Colonic mucosa (tissue), 4 donors: ENCODE measurements at regions not wholly inside any gene's neighbourhood (a gene's known extent, or its start where the extent isn't known, plus 50 kb on each side); places are given as distances from the start of the nearest gene placed in this dataset.

ENCODE experiments used
- DNase-seq: peaks from one replicate; pipeline ENCODE4 v3.0.0-alpha.2; 2020
- H3K27ac ChIP-seq: fragments of 200-600 bp; one replicate; pipeline ENCODE4 v1.8.0; 2021
- H3K27me3 ChIP-seq: fragments of 200-600 bp; one replicate; pipeline ENCODE4 v1.8.0; 2021
- H3K36me3 ChIP-seq: fragments of 200-600 bp; one replicate; pipeline ENCODE4 v1.8.0; 2021
- H3K4me1 ChIP-seq: fragments of 200-600 bp; one replicate; pipeline ENCODE4 v1.8.0; 2021; ENCODE audit warnings: mild to moderate bottlenecking
- H3K4me3 ChIP-seq: fragments of 200-600 bp; one replicate; pipeline ENCODE4 v1.8.0; 2021
- H3K9ac ChIP-seq, 2 donors: one replicate each; pipeline ENCODE4 v1.7.0; 2013; ENCODE audit warnings: control low read depth in 2 of 2, low read depth in 2 of 2, low read length in 2 of 2
- H3K9me3 ChIP-seq: fragments of 200-600 bp; one replicate; pipeline ENCODE4 v1.8.0; 2021
- CTCF ChIP-seq: fragments of 200-600 bp; IDR thresholded peaks from one replicate; pipeline ENCODE4 v1.8.0; 2022; ENCODE audit warnings: antibody characterized with exemption, mild to moderate bottlenecking
- intact Hi-C: fragments of 100-400 bp; cut with DNase I; formaldehyde crosslinking; loops from one replicate; pipeline ENCODE4 v1.14.1; 2022
- donor health status: healthy.
- donor health status: DM: no; HTN: no; CAD: no.
- donor health status: DM: no; HTN: no; CAD: no.

- intact Hi-C loops, result no loop called here
- no peaks in the 10 kb centered on the region for H3K9me3 ChIP-seq
- H3K27ac ChIP-seq, result no peak overlapping the region
- H3K4me3 ChIP-seq, result no peak overlapping the region
- H3K9ac ChIP-seq, result no peak overlapping the region
- DNase-seq, result no peak
- H3K4me1 ChIP-seq, result no peaks in the 10 kb centered on the region
- no peaks in the 10 kb centered on the region for H3K36me3 ChIP-seq
- TF ChIP-seq CTCF, result no peak
- no peaks in the 10 kb centered on the region for H3K27me3 ChIP-seq
These were observed 152.4 kb upstream of the TMCC3 start for GRCh38 chr12:94802796-94803195.

GRCh38 chr12:94801745-94802144, 151.4 kb upstream of the TMCC3 start:
- DNase-seq, result no peak
- Histone ChIP-seq H3K9me3 (no peaks in the 10 kb centered on the region), H3K36me3 (no peaks in the 10 kb centered on the region), H3K27me3 (no peaks in the 10 kb centered on the region), H3K9ac (no peak overlapping the region), H3K4me1 (no peaks in the 10 kb centered on the region), H3K27ac (no peak overlapping the region), H3K4me3 (no peak overlapping the region)
- no peak for TF ChIP-seq CTCF
- intact Hi-C loops, result no loop called here

GRCh38 chr12:94799136-94799535, 148.8 kb upstream of the TMCC3 start:
- no peak for DNase-seq
- H3K27me3 ChIP-seq, result no peaks in the 10 kb centered on the region
- no peaks in the 10 kb centered on the region for H3K4me1 ChIP-seq
- no peak for TF ChIP-seq CTCF
- no peak overlapping the region for H3K9ac ChIP-seq
- intact Hi-C loops, result no loop called here
- no peak overlapping the region for H3K4me3 ChIP-seq
- no peak overlapping the region for H3K27ac ChIP-seq
- H3K9me3 ChIP-seq, result no peaks in the 10 kb centered on the region
- no peaks in the 10 kb centered on the region for H3K36me3 ChIP-seq

GRCh38 chr12:94798113-94798512, 147.8 kb upstream of the TMCC3 start:
- DNase-seq, result no peak
- H3K27ac ChIP-seq, result no peak overlapping the region
- H3K9me3 ChIP-seq, result no peaks in the 10 kb centered on the region
- TF ChIP-seq CTCF, result no peak
- H3K36me3 ChIP-seq, result no peaks in the 10 kb centered on the region
- H3K4me1 ChIP-seq, result no peaks in the 10 kb centered on the region
- no peak overlapping the region for H3K9ac ChIP-seq
- no peak overlapping the region for H3K4me3 ChIP-seq
- no peaks in the 10 kb centered on the region for H3K27me3 ChIP-seq
- intact Hi-C loops, result no loop called here

- no peaks in the 10 kb centered on the region for H3K36me3 ChIP-seq
- intact Hi-C loops, result no loop called here
- no peak overlapping the region for H3K27ac ChIP-seq
- no peaks in the 10 kb centered on the region for H3K9me3 ChIP-seq
- H3K4me3 ChIP-seq, result no peak overlapping the region
- H3K9ac ChIP-seq, result no peak overlapping the region
- no peaks in the 10 kb centered on the region for H3K4me1 ChIP-seq
- no peaks in the 10 kb centered on the region for H3K27me3 ChIP-seq
- no peak for DNase-seq
- TF ChIP-seq CTCF, result no peak
These were observed 145.2 kb upstream of the TMCC3 start for GRCh38 chr12:94795520-94795919.

GRCh38 chr12:94795044-94795443, 144.7 kb upstream of the TMCC3 start:
- H3K9ac ChIP-seq, result no peak overlapping the region
- no peaks in the 10 kb centered on the region for H3K27me3 ChIP-seq
- no peak overlapping the region for H3K4me3 ChIP-seq
- no peaks in the 10 kb centered on the region for H3K9me3 ChIP-seq
- intact Hi-C loops, result no loop called here
- H3K36me3 ChIP-seq, result no peaks in the 10 kb centered on the region
- H3K4me1 ChIP-seq, result no peaks in the 10 kb centered on the region
- DNase-seq, result no peak
- no peak overlapping the region for H3K27ac ChIP-seq
- TF ChIP-seq CTCF, result no peak
